ENCODE measurements at regions not wholly inside any gene's neighbourhood (a gene's known extent, or its start where the extent isn't known, plus 50 kb on each side); places are given as distances from the start of the nearest gene placed in this dataset.
"Not testable (repeated sequence)": the region's sequence is repeated elsewhere in the genome, so short reads cannot be mapped to it uniquely, and the experiment has no call there.

GRCh38 chr2:133992454-133992853 is 261.4 kb upstream of the MGAT5 start:
- H3K9me3 ChIP-seq (ENCODE audit: control insufficient read depth, insufficient read depth, low read length) = no peaks in the 10 kb centered on the region
- no peaks in the 10 kb centered on the region for H3K36me3 ChIP-seq (ENCODE audit: control insufficient read depth, low read length)
- H3K4me3 ChIP-seq (ENCODE audit: low read length) = no peak overlapping the region
- no peak for TF ChIP-seq EZH2phosphoT487 (IDR thresholded peaks at IDR 0.05; ENCODE audit: borderline replicate concordance, low read length)
- TF ChIP-seq, protein P1, sequence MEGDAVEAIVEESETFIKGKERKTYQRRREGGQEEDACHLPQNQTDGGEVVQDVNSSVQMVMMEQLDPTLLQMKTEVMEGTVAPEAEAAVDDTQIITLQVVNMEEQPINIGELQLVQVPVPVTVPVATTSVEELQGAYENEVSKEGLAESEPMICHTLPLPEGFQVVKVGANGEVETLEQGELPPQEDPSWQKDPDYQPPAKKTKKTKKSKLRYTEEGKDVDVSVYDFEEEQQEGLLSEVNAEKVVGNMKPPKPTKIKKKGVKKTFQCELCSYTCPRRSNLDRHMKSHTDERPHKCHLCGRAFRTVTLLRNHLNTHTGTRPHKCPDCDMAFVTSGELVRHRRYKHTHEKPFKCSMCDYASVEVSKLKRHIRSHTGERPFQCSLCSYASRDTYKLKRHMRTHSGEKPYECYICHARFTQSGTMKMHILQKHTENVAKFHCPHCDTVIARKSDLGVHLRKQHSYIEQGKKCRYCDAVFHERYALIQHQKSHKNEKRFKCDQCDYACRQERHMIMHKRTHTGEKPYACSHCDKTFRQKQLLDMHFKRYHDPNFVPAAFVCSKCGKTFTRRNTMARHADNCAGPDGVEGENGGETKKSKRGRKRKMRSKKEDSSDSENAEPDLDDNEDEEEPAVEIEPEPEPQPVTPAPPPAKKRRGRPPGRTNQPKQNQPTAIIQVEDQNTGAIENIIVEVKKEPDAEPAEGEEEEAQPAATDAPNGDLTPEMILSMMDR (IDR thresholded peaks at IDR 0.05; ENCODE audit: low read depth, low read length, poor library complexity, severe bottlenecking) = no peak
- H3K4me2 ChIP-seq (ENCODE audit: low read length) = no peak overlapping the region
- no peaks in the 10 kb centered on the region for H3F3A ChIP-seq (ENCODE audit: control insufficient read depth, insufficient read depth)
- no peaks in the 10 kb centered on the region for H3K79me2 ChIP-seq (ENCODE audit: control insufficient read depth, low read length)
- H4K20me1 ChIP-seq (ENCODE audit: control insufficient read depth, insufficient read depth, low read depth, low read length) = no peaks in the 10 kb centered on the region
- no peak overlapping the region for H3K27ac ChIP-seq (ENCODE audit: low read depth, low read length)
- H3K4me1 ChIP-seq (ENCODE audit: control insufficient read depth, low read length) = no peaks in the 10 kb centered on the region
- no peaks in the 10 kb centered on the region for H3K9me2 ChIP-seq (replicated peaks; ENCODE audit: control insufficient read depth, low read length)
- H3K27me3 ChIP-seq (ENCODE audit: control insufficient read depth, low read length) = no peaks in the 10 kb centered on the region

DNA sequence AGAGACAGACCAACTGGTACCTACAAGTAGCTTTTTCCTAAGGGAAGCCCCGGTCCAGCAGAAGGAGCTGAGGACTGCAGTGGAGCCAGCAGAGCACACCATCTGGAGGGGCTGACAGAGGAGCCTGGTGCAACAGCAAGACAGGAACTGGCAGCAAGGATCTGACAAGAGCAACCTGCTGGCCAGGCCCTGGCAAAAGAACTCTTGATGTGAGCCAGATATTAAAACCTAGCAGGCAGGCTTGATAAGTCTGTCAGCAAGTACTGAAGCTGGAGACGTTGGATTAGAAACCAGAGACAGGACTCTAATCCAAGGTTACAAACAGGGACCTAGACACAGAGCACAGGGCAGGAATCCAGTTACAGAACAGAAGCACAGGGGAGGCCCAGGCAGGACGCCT is 260.7 kb upstream of the MGAT5 start:
- H3K79me2 ChIP-seq (ENCODE audit: control insufficient read depth, low read length) = no peaks in the 10 kb centered on the region
- H3K27ac ChIP-seq (ENCODE audit: low read depth, low read length) = no peak overlapping the region
- H3K9me3 ChIP-seq (ENCODE audit: control insufficient read depth, insufficient read depth, low read length) = no peaks in the 10 kb centered on the region
- no peaks in the 10 kb centered on the region for H3K4me1 ChIP-seq (ENCODE audit: control insufficient read depth, low read length)
- TF ChIP-seq EZH2phosphoT487 (IDR thresholded peaks at IDR 0.05; ENCODE audit: borderline replicate concordance, low read length) = no peak
- TF ChIP-seq, protein P1 (IDR thresholded peaks at IDR 0.05; ENCODE audit: low read depth, low read length, poor library complexity, severe bottlenecking) = no peak
- no peaks in the 10 kb centered on the region for H3K36me3 ChIP-seq (ENCODE audit: control insufficient read depth, low read length)
- H3K9me2 ChIP-seq (replicated peaks; ENCODE audit: control insufficient read depth, low read length) = no peaks in the 10 kb centered on the region
- H4K20me1 ChIP-seq (ENCODE audit: control insufficient read depth, insufficient read depth, low read depth, low read length) = no peaks in the 10 kb centered on the region
- no peak overlapping the region for H3K4me3 ChIP-seq (ENCODE audit: low read length)
- H3K27me3 ChIP-seq (ENCODE audit: control insufficient read depth, low read length) = no peaks in the 10 kb centered on the region
- no peaks in the 10 kb centered on the region for H3F3A ChIP-seq (ENCODE audit: control insufficient read depth, insufficient read depth)
- no peak overlapping the region for H3K4me2 ChIP-seq (ENCODE audit: low read length)

DNA sequence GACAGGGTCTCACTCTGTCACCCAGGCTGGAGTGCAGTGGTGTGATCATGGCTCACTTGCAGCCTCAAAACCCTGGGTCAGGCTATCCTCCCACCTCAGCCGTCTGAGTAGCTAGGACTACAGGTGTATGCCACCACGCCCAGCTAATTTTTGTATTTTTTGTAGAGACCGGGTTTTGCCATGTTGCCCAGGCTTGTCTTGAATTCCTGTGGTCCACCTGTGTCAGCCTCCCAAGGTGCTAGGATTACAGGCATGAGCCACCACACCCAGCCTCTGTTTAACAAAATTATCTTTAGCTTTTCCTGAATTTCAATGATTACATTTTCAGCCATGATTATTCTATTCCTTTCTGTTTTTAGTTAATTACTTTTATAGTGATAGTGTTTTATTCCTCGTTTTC is 255.1 kb upstream of the MGAT5 start:
- H3K36me3 ChIP-seq (ENCODE audit: control insufficient read depth, low read length); H3F3A ChIP-seq (ENCODE audit: control insufficient read depth, insufficient read depth); H3K4me2 ChIP-seq (ENCODE audit: low read length); H3K9me3 ChIP-seq (ENCODE audit: control insufficient read depth, insufficient read depth, low read length); H3K4me3 ChIP-seq (ENCODE audit: low read length); H3K27ac ChIP-seq (ENCODE audit: low read depth, low read length); H3K27me3 ChIP-seq (ENCODE audit: control insufficient read depth, low read length); H3K9me2 ChIP-seq (replicated peaks; ENCODE audit: control insufficient read depth, low read length); H3K79me2 ChIP-seq (ENCODE audit: control insufficient read depth, low read length); H3K4me1 ChIP-seq (ENCODE audit: control insufficient read depth, low read length); H4K20me1 ChIP-seq (ENCODE audit: control insufficient read depth, insufficient read depth, low read depth, low read length): not testable (repeated sequence)

GRCh38 chr2:134002391-134002790 is 251.5 kb upstream of the MGAT5 start:
- no peaks in the 10 kb centered on the region for H3F3A ChIP-seq (ENCODE audit: control insufficient read depth, insufficient read depth)
- no peak overlapping the region for H3K27ac ChIP-seq (ENCODE audit: low read depth, low read length)
- no peaks in the 10 kb centered on the region for H3K4me1 ChIP-seq (ENCODE audit: control insufficient read depth, low read length)
- H3K79me2 ChIP-seq (ENCODE audit: control insufficient read depth, low read length) = no peaks in the 10 kb centered on the region
- TF ChIP-seq, protein P1 (IDR thresholded peaks at IDR 0.05; ENCODE audit: low read depth, low read length, poor library complexity, severe bottlenecking) = no peak
- no peak for TF ChIP-seq EZH2phosphoT487 (IDR thresholded peaks at IDR 0.05; ENCODE audit: borderline replicate concordance, low read length)
- H3K9me2 ChIP-seq (replicated peaks; ENCODE audit: control insufficient read depth, low read length) = no peaks in the 10 kb centered on the region
- no peak overlapping the region for H3K4me3 ChIP-seq (ENCODE audit: low read length)
- H3K9me3 ChIP-seq (ENCODE audit: control insufficient read depth, insufficient read depth, low read length) = no peaks in the 10 kb centered on the region
- H3K36me3 ChIP-seq (ENCODE audit: control insufficient read depth, low read length) = no peaks in the 10 kb centered on the region
- H4K20me1 ChIP-seq (ENCODE audit: control insufficient read depth, insufficient read depth, low read depth, low read length) = no peaks in the 10 kb centered on the region
- H3K27me3 ChIP-seq (ENCODE audit: control insufficient read depth, low read length) = peaks cover 2% of the 10 kb centered on the region; the same call in 1 of the 2 replicates
- H3K4me2 ChIP-seq (ENCODE audit: low read length) = no peak overlapping the region

Data from DOHH2 (cell line).